Pancreas (tissue), 10 donors: ENCODE measurements at regions not wholly inside any gene's neighbourhood (a gene's known extent, or its start where the extent isn't known, plus 50 kb on each side); places are given as distances from the start of the nearest gene placed in this dataset.
"Not testable (repeated sequence)": the region's sequence is repeated elsewhere in the genome, so short reads cannot be mapped to it uniquely, and the experiment has no call there.

ENCODE experiments used
- ATAC-seq, 4 donors: fragments of 200-7000 bp; cut with Tn5 transposase; one replicate each; pipeline versions ENCODE4 v1.8.0 to v1.9.1; 2020; ENCODE audit warnings: mild to moderate bottlenecking in 4 of 4, moderate library complexity in 4 of 4
- DNase-seq, 6 donors: peaks; one replicate each; pipeline ENCODE4 v3.0.0-alpha.2; 2020
- FAIRE-seq: peaks from 2 replicates; lab custom pipeline; 2012; peaks lifted over from hg19 to GRCh38; lab: Jason Lieb, UNC
- H3K27ac ChIP-seq, 4 donors: fragments of 200-600 bp; sonication (generic); 1 replicate in 3 of 4; 2 replicates in 1 of 4; pipeline versions ENCODE4 v1.5.0 to v1.8.0; 2020
- H3K27me3 ChIP-seq, 4 donors: fragments of 200-600 bp; one replicate each; pipeline ENCODE4 v1.8.0; 2021
- H3K36me3 ChIP-seq, 3 donors: fragments of 200-600 bp; sonication (generic) in 1 of 3; one replicate each; pipeline versions ENCODE4 v1.5.0 to v1.8.0; 2020 to 2021
- H3K4me1 ChIP-seq, 3 donors: fragments of 200-600 bp; one replicate each; pipeline ENCODE4 v1.8.0; 2021
- H3K4me3 ChIP-seq, 4 donors: fragments of 200-600 bp; sonication (generic) in 2 of 4; one replicate each; pipeline versions ENCODE4 v1.5.0 to v1.8.0; 2020 to 2021
- H3K9me3 ChIP-seq, 4 donors: fragments of 200-600 bp; one replicate each; pipeline ENCODE4 v1.8.0; 2021
- CTCF ChIP-seq, 4 donors: fragments of 200-600 bp; sonication (generic) in 3 of 4; IDR thresholded peaks; one replicate each; pipeline versions ENCODE4 v1.5.0 to v1.8.0; 2021; ENCODE audit warnings: antibody characterized with exemption in 4 of 4
- whole genome bisulfite sequencing, 2 donors: extraction: QIAGEN DNeasy Blood & Tissue Kit; methylation state at CpG; one replicate each; pipeline ENCODE4 v1.1.7; 2013; 5-methylcytosine and 5-hydroxymethylcytosine counted together
- intact Hi-C, 3 donors: fragments of 100-400 bp; cut with DNase I; formaldehyde crosslinking; loops; one replicate each; pipeline versions ENCODE4 v1.11.1 to v1.14.2; 2022
- donor health status: healthy with polysubstance abuse.
- donor health status: DM: no; HTN: no; CAD: no; lungs with moderate emphysema.
- donor health status: DM: no; HTN: no; CAD: no.
- donor health status: control.
- donor health status: control.
- donor health status: Bipolar disorder and iron deficiency.
- donor health status: DM: yes; HTN: yes; CAD: no.
- donor health status: DM: no; HTN: no; CAD: no.
- donor health status: DM: no; HTN: no; CAD: no.
- donor health status: DM: yes; HTN: yes; CAD: no.

GRCh38 chr1:112111734-112112133 is 122.3 kb upstream of the KCND3 start:
- no peak for TF ChIP-seq CTCF (IDR thresholded peaks at IDR 0.05)
- FAIRE-seq (no peak), ATAC-seq (no peak), DNase-seq (no peak)
- intact Hi-C loops, result no loop called here
- WGBS, 2 donors, result 77 to 83% methylated on average over 1 of the region's 1 CpG
- Histone ChIP-seq H3K9me3 (no peaks in the 10 kb centered on the region), H3K4me1 (peaks cover 0 to 3% (median 0%) of the 10 kb centered on the region in 3 donors), H3K27ac (no peak overlapping the region), H3K27me3 (no peaks in the 10 kb centered on the region), H3K4me3 (no peak overlapping the region), H3K36me3 (no peaks in the 10 kb centered on the region)

GRCh38 chr1:112114540-112114939 is 125.1 kb upstream of the KCND3 start:
- 44 to 52% methylated on average over 1 of the region's 1 CpG for WGBS, 2 donors
- ATAC-seq, result no peak
- H3K9me3 ChIP-seq, result no peaks in the 10 kb centered on the region
- H3K4me3 ChIP-seq, result no peak overlapping the region
- no peaks in the 10 kb centered on the region for H3K36me3 ChIP-seq
- no peaks in the 10 kb centered on the region for H3K27me3 ChIP-seq
- DNase-seq, result no peak
- no peak overlapping the region for H3K27ac ChIP-seq
- TF ChIP-seq CTCF (IDR thresholded peaks at IDR 0.05), result no peak
- FAIRE-seq, result no peak
- intact Hi-C loops, result no loop called here
- H3K4me1 ChIP-seq, result peaks cover 0 to 3% (median 0%) of the 10 kb centered on the region in 3 donors

GRCh38 chr1:112126598-112126997 is 137.1 kb upstream of the KCND3 start:
- no peak for ATAC-seq
- WGBS, 2 donors, result 65 to 75% methylated on average over 2 of the region's 2 CpGs
- H3K4me3 ChIP-seq, result no peak overlapping the region
- no peaks in the 10 kb centered on the region for H3K27me3 ChIP-seq
- H3K9me3 ChIP-seq, result no peaks in the 10 kb centered on the region
- no peak overlapping the region for H3K27ac ChIP-seq
- H3K36me3 ChIP-seq, result no peaks in the 10 kb centered on the region
- DNase-seq, result no peak
- FAIRE-seq, result no peak
- intact Hi-C loops, result no loop called here
- H3K4me1 ChIP-seq, result no peaks in the 10 kb centered on the region
- no peak for TF ChIP-seq CTCF (IDR thresholded peaks at IDR 0.05)

- intact Hi-C loops, ATAC-seq, H3K27ac ChIP-seq, H3K9me3 ChIP-seq, FAIRE-seq, H3K4me1 ChIP-seq, H3K27me3 ChIP-seq, H3K36me3 ChIP-seq, DNase-seq, H3K4me3 ChIP-seq: not testable (repeated sequence)
- WGBS, 2 donors, result 84 to 91% methylated on average over 2 of the region's 2 CpGs
Observed at GRCh38 chr1:112127606-112128005, 138.1 kb upstream of the KCND3 start.

- no peaks in the 10 kb centered on the region for H3K9me3 ChIP-seq
- 63 to 70% methylated on average over 1 of the region's 1 CpG for WGBS, 2 donors
- ATAC-seq, result no peak
- H3K36me3 ChIP-seq, result no peaks in the 10 kb centered on the region
- no peak for FAIRE-seq
- intact Hi-C loops, result no loop called here
- H3K27me3 ChIP-seq, result no peaks in the 10 kb centered on the region
- DNase-seq, result no peak
- no peak overlapping the region for H3K4me3 ChIP-seq
- H3K4me1 ChIP-seq, result no peaks in the 10 kb centered on the region
- TF ChIP-seq CTCF (IDR thresholded peaks at IDR 0.05), result no peak
- H3K27ac ChIP-seq, result no peak overlapping the region
Observed at GRCh38 chr1:112133487-112133886, 144.0 kb upstream of the KCND3 start.
